ENCODE measurements at regions not wholly inside any gene's neighbourhood (a gene's known extent, or its start where the extent isn't known, plus 50 kb on each side); places are given as distances from the start of the nearest gene placed in this dataset.

GRCh38 chr13:88086577-88086976 lies 415.4 kb downstream of the SLITRK5 start:
- DNase-seq (ENCODE audit: low read depth) = no peak
- no peak overlapping the region for H3K4me3 ChIP-seq (replicated peaks; ENCODE audit: low read depth, low read length)
- TF ChIP-seq CTCF (IDR thresholded peaks at IDR 0.05; ENCODE audit: low read length, missing control alignments) = no peak

- TF ChIP-seq CTCF (IDR thresholded peaks at IDR 0.05; ENCODE audit: low read length, missing control alignments) = no peak
- H3K4me3 ChIP-seq (replicated peaks; ENCODE audit: low read depth, low read length) = no peak overlapping the region
- no peak for DNase-seq (ENCODE audit: low read depth)
Measured at GRCh38 chr13:88097541-88097940, 426.4 kb downstream of the SLITRK5 start.

- TF ChIP-seq CTCF (IDR thresholded peaks at IDR 0.05; ENCODE audit: low read length, missing control alignments) = no peak
- DNase-seq (ENCODE audit: low read depth) = no peak
- no peak overlapping the region for H3K4me3 ChIP-seq (replicated peaks; ENCODE audit: low read depth, low read length)
Measured at GRCh38 chr13:88103824-88104223, 432.7 kb downstream of the SLITRK5 start.

- no peak for DNase-seq (ENCODE audit: low read depth)
- TF ChIP-seq CTCF (IDR thresholded peaks at IDR 0.05; ENCODE audit: low read length, missing control alignments) = no peak
- no peak overlapping the region for H3K4me3 ChIP-seq (replicated peaks; ENCODE audit: low read depth, low read length)
Measured at GRCh38 chr13:88104576-88104975, 433.4 kb downstream of the SLITRK5 start.

GRCh38 chr13:88107570-88107969 lies 436.4 kb downstream of the SLITRK5 start:
- TF ChIP-seq CTCF (IDR thresholded peaks at IDR 0.05; ENCODE audit: low read length, missing control alignments) = no peak
- DNase-seq (ENCODE audit: low read depth) = no peak
- no peak overlapping the region for H3K4me3 ChIP-seq (replicated peaks; ENCODE audit: low read depth, low read length)

- DNase-seq (ENCODE audit: low read depth) = no peak
- no peak for TF ChIP-seq CTCF (IDR thresholded peaks at IDR 0.05; ENCODE audit: low read length, missing control alignments)
- H3K4me3 ChIP-seq (replicated peaks; ENCODE audit: low read depth, low read length) = no peak overlapping the region
Measured at GRCh38 chr13:88112526-88112925, 441.4 kb downstream of the SLITRK5 start.

- no peak overlapping the region for H3K4me3 ChIP-seq (replicated peaks; ENCODE audit: low read depth, low read length)
- no peak for DNase-seq (ENCODE audit: low read depth)
- no peak for TF ChIP-seq CTCF (IDR thresholded peaks at IDR 0.05; ENCODE audit: low read length, missing control alignments)
Measured at GRCh38 chr13:88115976-88116375, 444.8 kb downstream of the SLITRK5 start.
